ENCODE measurements at regions not wholly inside any gene's neighbourhood (a gene's known extent, or its start where the extent isn't known, plus 50 kb on each side); places are given as distances from the start of the nearest gene placed in this dataset.

DNA sequence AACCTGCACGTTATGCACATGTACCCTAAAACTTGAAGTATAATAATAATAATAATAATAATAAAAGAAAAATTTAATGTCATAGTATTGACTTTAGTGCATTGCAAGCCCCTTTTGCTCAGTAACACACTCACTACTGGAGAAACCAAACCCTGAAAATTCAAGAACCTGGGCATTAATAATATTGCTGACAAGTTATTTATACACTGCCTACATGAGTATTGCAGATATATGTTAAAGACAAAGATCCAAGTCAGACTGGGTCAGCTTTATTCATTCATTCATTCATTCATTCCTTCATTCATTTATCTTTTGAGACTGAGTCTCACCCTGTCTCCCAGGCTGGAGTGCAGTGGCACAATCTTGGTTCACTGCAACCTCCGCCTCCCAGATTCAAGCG is 1711.2 kb downstream of the TP53TG3F start:
- no peaks in the 10 kb centered on the region for H3K36me3 ChIP-seq (ENCODE audit: control insufficient read depth in 2 of 2, insufficient read depth in 1 of 2, low read length in 2 of 2)
- H3K27ac ChIP-seq (ENCODE audit: extremely low read depth, low read depth, low read length): no peak overlapping the region
- H3K4me3 ChIP-seq (ENCODE audit: low read depth, low read length): no peak overlapping the region
- no peak for TF ChIP-seq ZSCAN30 (tag by site-specific recombination; IDR thresholded peaks at IDR 0.05)
- H3K9me3 ChIP-seq (ENCODE audit: control insufficient read depth, insufficient read depth, low read depth, low read length): no peaks in the 10 kb centered on the region
- H3K4me1 ChIP-seq (ENCODE audit: control insufficient read depth, insufficient read depth, low read length): no peaks in the 10 kb centered on the region
- ChIA-PET CTCF (interaction anchor here (0.8 kb wide), 1 partner anchor 480 kb away, joined by 3 read pairs; no protein-coding TSS in a partner anchor), POLR2A (no interaction called here)

DNA sequence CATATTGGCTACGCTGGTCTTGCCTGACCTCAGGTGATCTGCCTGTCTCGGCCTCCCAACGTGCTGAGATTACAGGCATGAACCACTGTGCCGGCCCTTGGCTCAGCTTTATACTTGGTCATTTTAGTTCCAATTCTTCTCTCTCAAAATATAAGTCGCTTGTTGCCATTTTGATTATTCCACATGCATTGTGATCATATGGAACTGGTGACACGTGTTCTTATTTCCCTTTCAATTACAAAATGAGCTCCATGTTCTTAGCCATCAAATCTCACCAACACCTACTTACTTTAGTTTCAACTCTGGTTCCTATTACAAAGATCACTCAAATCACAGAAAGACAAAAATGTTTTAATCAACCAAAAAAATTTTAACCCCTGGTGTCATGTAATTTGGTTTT is 1711.7 kb downstream of the TP53TG3F start:
- TF ChIP-seq, protein P1, sequence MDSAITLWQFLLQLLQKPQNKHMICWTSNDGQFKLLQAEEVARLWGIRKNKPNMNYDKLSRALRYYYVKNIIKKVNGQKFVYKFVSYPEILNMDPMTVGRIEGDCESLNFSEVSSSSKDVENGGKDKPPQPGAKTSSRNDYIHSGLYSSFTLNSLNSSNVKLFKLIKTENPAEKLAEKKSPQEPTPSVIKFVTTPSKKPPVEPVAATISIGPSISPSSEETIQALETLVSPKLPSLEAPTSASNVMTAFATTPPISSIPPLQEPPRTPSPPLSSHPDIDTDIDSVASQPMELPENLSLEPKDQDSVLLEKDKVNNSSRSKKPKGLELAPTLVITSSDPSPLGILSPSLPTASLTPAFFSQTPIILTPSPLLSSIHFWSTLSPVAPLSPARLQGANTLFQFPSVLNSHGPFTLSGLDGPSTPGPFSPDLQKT (IDR thresholded peaks at IDR 0.05; ENCODE audit: borderline replicate concordance, low read depth, low read length): no peak
- TF ChIP-seq ZNF19 (tag by site-specific recombination; IDR thresholded peaks at IDR 0.05; ENCODE audit: low read depth) (no peak), ZNF664 (tag by site-specific recombination; IDR thresholded peaks at IDR 0.05) (no peak), BCL11A (tag by site-specific recombination; IDR thresholded peaks at IDR 0.05; ENCODE audit: low read depth) (no peak), YY2 (tag by site-specific recombination; IDR thresholded peaks at IDR 0.05) (no peak)
- TF ChIP-seq, protein P2, sequence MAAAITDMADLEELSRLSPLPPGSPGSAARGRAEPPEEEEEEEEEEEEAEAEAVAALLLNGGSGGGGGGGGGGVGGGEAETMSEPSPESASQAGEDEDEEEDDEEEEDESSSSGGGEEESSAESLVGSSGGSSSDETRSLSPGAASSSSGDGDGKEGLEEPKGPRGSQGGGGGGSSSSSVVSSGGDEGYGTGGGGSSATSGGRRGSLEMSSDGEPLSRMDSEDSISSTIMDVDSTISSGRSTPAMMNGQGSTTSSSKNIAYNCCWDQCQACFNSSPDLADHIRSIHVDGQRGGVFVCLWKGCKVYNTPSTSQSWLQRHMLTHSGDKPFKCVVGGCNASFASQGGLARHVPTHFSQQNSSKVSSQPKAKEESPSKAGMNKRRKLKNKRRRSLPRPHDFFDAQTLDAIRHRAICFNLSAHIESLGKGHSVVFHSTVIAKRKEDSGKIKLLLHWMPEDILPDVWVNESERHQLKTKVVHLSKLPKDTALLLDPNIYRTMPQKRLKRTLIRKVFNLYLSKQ (tag by site-specific recombination; IDR thresholded peaks at IDR 0.05; ENCODE audit: borderline replicate concordance): no peak
- TF ChIP-seq, protein P3, sequence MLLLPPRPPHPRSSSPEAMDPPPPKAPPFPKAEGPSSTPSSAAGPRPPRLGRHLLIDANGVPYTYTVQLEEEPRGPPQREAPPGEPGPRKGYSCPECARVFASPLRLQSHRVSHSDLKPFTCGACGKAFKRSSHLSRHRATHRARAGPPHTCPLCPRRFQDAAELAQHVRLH (tag by site-specific recombination; IDR thresholded peaks at IDR 0.05): no peak
- H3K4me1 ChIP-seq (ENCODE audit: control insufficient read depth, insufficient read depth, low read length): no peaks in the 10 kb centered on the region
- H3K36me3 ChIP-seq (ENCODE audit: control insufficient read depth in 2 of 2, insufficient read depth in 1 of 2, low read length in 2 of 2): no peaks in the 10 kb centered on the region
- no peak overlapping the region for H3K4me3 ChIP-seq (ENCODE audit: low read depth, low read length)
- no peaks in the 10 kb centered on the region for H3K9me3 ChIP-seq (ENCODE audit: control insufficient read depth, insufficient read depth, low read depth, low read length)
- ChIA-PET CTCF (interaction anchor here (0.8 kb wide), 1 partner anchor 479 kb away, joined by 3 read pairs; no protein-coding TSS in a partner anchor), POLR2A (no interaction called here)
- H3K27ac ChIP-seq (ENCODE audit: extremely low read depth, low read depth, low read length): no peak overlapping the region

DNA sequence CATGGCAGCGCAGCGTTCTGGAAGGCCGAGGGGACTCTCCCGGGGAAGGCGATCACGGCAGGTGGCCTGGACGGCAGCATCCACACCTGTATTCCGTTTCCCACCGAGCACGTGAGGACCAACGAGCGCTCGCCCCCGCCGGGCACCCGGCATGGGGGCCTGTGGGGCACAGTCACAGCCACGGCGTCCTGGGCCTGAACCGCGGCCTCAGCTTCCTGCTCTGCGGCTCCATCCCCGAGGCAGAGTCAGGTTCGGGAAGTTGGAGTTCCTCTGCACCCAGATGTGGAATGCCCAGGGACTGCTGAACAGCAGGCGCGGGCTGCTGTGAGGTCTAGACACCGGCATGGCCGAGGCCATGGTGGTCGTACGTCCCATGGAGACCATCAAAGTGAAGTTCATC is 1713.9 kb downstream of the TP53TG3F start:
- Histone ChIP-seq H3K9me3 (ENCODE audit: control insufficient read depth, insufficient read depth, low read depth, low read length) (no peaks in the 10 kb centered on the region), H3K36me3 (ENCODE audit: control insufficient read depth in 2 of 2, insufficient read depth in 1 of 2, low read length in 2 of 2) (no peaks in the 10 kb centered on the region), H3K27ac (ENCODE audit: extremely low read depth, low read depth, low read length) (no peak overlapping the region), H3K4me3 (ENCODE audit: low read depth, low read length) (no peak overlapping the region), H3K4me1 (ENCODE audit: control insufficient read depth, insufficient read depth, low read length) (no peaks in the 10 kb centered on the region)
- CTCF ChIA-PET: no interaction called here
- POLR2A ChIA-PET: no interaction called here
- TF ChIP-seq, protein P4, sequence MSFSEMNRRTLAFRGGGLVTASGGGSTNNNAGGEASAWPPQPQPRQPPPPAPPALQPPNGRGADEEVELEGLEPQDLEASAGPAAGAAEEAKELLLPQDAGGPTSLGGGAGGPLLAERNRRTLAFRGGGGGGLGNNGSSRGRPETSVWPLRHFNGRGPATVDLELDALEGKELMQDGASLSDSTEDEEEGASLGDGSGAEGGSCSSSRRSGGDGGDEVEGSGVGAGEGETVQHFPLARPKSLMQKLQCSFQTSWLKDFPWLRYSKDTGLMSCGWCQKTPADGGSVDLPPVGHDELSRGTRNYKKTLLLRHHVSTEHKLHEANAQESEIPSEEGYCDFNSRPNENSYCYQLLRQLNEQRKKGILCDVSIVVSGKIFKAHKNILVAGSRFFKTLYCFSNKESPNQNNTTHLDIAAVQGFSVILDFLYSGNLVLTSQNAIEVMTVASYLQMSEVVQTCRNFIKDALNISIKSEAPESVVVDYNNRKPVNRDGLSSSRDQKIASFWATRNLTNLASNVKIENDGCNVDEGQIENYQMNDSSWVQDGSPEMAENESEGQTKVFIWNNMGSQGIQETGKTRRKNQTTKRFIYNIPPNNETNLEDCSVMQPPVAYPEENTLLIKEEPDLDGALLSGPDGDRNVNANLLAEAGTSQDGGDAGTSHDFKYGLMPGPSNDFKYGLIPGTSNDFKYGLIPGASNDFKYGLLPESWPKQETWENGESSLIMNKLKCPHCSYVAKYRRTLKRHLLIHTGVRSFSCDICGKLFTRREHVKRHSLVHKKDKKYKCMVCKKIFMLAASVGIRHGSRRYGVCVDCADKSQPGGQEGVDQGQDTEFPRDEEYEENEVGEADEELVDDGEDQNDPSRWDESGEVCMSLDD (tag by site-specific recombination; IDR thresholded peaks at IDR 0.05): no peak
- TF ChIP-seq KLF10 (tag by site-specific recombination; IDR thresholded peaks at IDR 0.05) (no peak), ZNF324 (tag by site-specific recombination; IDR thresholded peaks at IDR 0.05) (no peak), SP3 (tag by site-specific recombination; IDR thresholded peaks at IDR 0.05) (no peak), ZNF223 (tag by site-specific recombination; IDR thresholded peaks at IDR 0.05) (no peak), ZNF837 (tag by site-specific recombination; IDR thresholded peaks at IDR 0.05) (no peak), ZNF10 (tag by site-specific recombination; IDR thresholded peaks at IDR 0.05) (no peak), HOXA7 (CRISPR knock-in tag; IDR thresholded peaks at IDR 0.05; ENCODE audit: borderline replicate concordance) (no peak), SETDB1 (IDR thresholded peaks at IDR 0.05; ENCODE audit: insufficient read length, low read length) (no peak)
- TF ChIP-seq, protein P5, sequence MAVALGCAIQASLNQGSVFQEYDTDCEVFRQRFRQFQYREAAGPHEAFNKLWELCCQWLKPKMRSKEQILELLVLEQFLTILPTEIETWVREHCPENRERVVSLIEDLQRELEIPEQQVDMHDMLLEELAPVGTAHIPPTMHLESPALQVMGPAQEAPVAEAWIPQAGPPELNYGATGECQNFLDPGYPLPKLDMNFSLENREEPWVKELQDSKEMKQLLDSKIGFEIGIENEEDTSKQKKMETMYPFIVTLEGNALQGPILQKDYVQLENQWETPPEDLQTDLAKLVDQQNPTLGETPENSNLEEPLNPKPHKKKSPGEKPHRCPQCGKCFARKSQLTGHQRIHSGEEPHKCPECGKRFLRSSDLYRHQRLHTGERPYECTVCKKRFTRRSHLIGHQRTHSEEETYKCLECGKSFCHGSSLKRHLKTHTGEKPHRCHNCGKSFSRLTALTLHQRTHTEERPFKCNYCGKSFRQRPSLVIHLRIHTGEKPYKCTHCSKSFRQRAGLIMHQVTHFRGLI (tag by site-specific recombination; IDR thresholded peaks at IDR 0.05): no peak
- TF ChIP-seq, protein P6, sequence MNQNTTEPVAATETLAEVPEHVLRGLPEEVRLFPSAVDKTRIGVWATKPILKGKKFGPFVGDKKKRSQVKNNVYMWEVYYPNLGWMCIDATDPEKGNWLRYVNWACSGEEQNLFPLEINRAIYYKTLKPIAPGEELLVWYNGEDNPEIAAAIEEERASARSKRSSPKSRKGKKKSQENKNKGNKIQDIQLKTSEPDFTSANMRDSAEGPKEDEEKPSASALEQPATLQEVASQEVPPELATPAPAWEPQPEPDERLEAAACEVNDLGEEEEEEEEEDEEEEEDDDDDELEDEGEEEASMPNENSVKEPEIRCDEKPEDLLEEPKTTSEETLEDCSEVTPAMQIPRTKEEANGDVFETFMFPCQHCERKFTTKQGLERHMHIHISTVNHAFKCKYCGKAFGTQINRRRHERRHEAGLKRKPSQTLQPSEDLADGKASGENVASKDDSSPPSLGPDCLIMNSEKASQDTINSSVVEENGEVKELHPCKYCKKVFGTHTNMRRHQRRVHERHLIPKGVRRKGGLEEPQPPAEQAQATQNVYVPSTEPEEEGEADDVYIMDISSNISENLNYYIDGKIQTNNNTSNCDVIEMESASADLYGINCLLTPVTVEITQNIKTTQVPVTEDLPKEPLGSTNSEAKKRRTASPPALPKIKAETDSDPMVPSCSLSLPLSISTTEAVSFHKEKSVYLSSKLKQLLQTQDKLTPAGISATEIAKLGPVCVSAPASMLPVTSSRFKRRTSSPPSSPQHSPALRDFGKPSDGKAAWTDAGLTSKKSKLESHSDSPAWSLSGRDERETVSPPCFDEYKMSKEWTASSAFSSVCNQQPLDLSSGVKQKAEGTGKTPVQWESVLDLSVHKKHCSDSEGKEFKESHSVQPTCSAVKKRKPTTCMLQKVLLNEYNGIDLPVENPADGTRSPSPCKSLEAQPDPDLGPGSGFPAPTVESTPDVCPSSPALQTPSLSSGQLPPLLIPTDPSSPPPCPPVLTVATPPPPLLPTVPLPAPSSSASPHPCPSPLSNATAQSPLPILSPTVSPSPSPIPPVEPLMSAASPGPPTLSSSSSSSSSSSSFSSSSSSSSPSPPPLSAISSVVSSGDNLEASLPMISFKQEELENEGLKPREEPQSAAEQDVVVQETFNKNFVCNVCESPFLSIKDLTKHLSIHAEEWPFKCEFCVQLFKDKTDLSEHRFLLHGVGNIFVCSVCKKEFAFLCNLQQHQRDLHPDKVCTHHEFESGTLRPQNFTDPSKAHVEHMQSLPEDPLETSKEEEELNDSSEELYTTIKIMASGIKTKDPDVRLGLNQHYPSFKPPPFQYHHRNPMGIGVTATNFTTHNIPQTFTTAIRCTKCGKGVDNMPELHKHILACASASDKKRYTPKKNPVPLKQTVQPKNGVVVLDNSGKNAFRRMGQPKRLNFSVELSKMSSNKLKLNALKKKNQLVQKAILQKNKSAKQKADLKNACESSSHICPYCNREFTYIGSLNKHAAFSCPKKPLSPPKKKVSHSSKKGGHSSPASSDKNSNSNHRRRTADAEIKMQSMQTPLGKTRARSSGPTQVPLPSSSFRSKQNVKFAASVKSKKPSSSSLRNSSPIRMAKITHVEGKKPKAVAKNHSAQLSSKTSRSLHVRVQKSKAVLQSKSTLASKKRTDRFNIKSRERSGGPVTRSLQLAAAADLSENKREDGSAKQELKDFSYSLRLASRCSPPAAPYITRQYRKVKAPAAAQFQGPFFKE (tag by site-specific recombination; IDR thresholded peaks at IDR 0.05; ENCODE audit: borderline replicate concordance): no peak
